ENCODE measurements at regions not wholly inside any gene's neighbourhood (a gene's known extent, or its start where the extent isn't known, plus 50 kb on each side); places are given as distances from the start of the nearest gene placed in this dataset.
"Not testable (repeated sequence)": the region's sequence is repeated elsewhere in the genome, so short reads cannot be mapped to it uniquely, and the experiment has no call there.

- no peak overlapping the region for H2AFZ ChIP-seq
- no peaks in the 10 kb centered on the region for H3K79me2 ChIP-seq
- TF ChIP-seq EZH2phosphoT487 (IDR thresholded peaks at IDR 0.05; ENCODE audit: low read depth, severe bottlenecking, unreplicated experiment) (no peak), EZH2 (IDR thresholded peaks at IDR 0.05; ENCODE audit: borderline replicate concordance) (no peak), CTCF (IDR thresholded peaks at IDR 0.05; ENCODE audit: poor library complexity) (no peak)
- no peaks in the 10 kb centered on the region for H3K9me2 ChIP-seq (replicated peaks; ENCODE audit: insufficient read depth)
- H3K4me1 ChIP-seq (ENCODE audit: insufficient read depth) = no peaks in the 10 kb centered on the region
- H3K4me3 ChIP-seq = no peak overlapping the region
- H3K4me2 ChIP-seq = no peak overlapping the region
- WGBS (ENCODE audit: low lambda C conversion rate, missing lambda C conversion rate) = 53% methylated on average over 6 of the region's 6 CpGs
- no peaks in the 10 kb centered on the region for H3K36me3 ChIP-seq (replicated peaks; ENCODE audit: insufficient read depth, low read depth)
- no peaks in the 10 kb centered on the region for H3K9me3 ChIP-seq (ENCODE audit: low read depth)
- no peak for DNase-seq (ENCODE audit: low spot score)
- H3K27ac ChIP-seq = no peak overlapping the region
- no peaks in the 10 kb centered on the region for H4K20me1 ChIP-seq (ENCODE audit: insufficient read depth, poor library complexity, severe bottlenecking)
- no peaks in the 10 kb centered on the region for H3K27me3 ChIP-seq
Observed at GRCh38 chr2:176793792-176794191, 418.8 kb upstream of the HNRNPA3 start.

GRCh38 chr2:176794392-176794791, 418.2 kb upstream of the HNRNPA3 start:
- 92% methylated on average over 1 of the region's 1 CpG for WGBS (ENCODE audit: low lambda C conversion rate, missing lambda C conversion rate)
- Histone ChIP-seq H4K20me1 (ENCODE audit: insufficient read depth, poor library complexity, severe bottlenecking) (no peaks in the 10 kb centered on the region), H2AFZ (no peak overlapping the region), H3K79me2 (no peaks in the 10 kb centered on the region), H3K4me3 (no peak overlapping the region), H3K9me3 (ENCODE audit: low read depth) (no peaks in the 10 kb centered on the region), H3K27me3 (no peaks in the 10 kb centered on the region), H3K4me1 (ENCODE audit: insufficient read depth) (no peaks in the 10 kb centered on the region), H3K4me2 (no peak overlapping the region), H3K27ac (no peak overlapping the region), H3K9me2 (replicated peaks; ENCODE audit: insufficient read depth) (no peaks in the 10 kb centered on the region), H3K36me3 (replicated peaks; ENCODE audit: insufficient read depth, low read depth) (no peaks in the 10 kb centered on the region)
- no peak for TF ChIP-seq CTCF (IDR thresholded peaks at IDR 0.05; ENCODE audit: poor library complexity)
- no peak for DNase-seq (ENCODE audit: low spot score)

GRCh38 chr2:176795823-176796222, 416.8 kb upstream of the HNRNPA3 start:
- Histone ChIP-seq H2AFZ (no peak overlapping the region), H3K36me3 (replicated peaks; ENCODE audit: insufficient read depth, low read depth) (no peaks in the 10 kb centered on the region), H3K4me3 (no peak overlapping the region), H4K20me1 (ENCODE audit: insufficient read depth, poor library complexity, severe bottlenecking) (no peaks in the 10 kb centered on the region), H3K9me2 (replicated peaks; ENCODE audit: insufficient read depth) (no peaks in the 10 kb centered on the region), H3K9me3 (ENCODE audit: low read depth) (no peaks in the 10 kb centered on the region), H3K4me2 (no peak overlapping the region), H3K4me1 (ENCODE audit: insufficient read depth) (no peaks in the 10 kb centered on the region), H3K27ac (no peak overlapping the region), H3K27me3 (no peaks in the 10 kb centered on the region), H3K79me2 (no peaks in the 10 kb centered on the region)
- no peak for DNase-seq (ENCODE audit: low spot score)
- 87% methylated on average over 2 of the region's 2 CpGs for WGBS (ENCODE audit: low lambda C conversion rate, missing lambda C conversion rate)
- TF ChIP-seq CTCF (IDR thresholded peaks at IDR 0.05; ENCODE audit: poor library complexity) (no peak), EZH2 (IDR thresholded peaks at IDR 0.05; ENCODE audit: borderline replicate concordance) (no peak), EZH2phosphoT487 (IDR thresholded peaks at IDR 0.05; ENCODE audit: low read depth, severe bottlenecking, unreplicated experiment) (no peak)

GRCh38 chr2:176796677-176797076, 415.9 kb upstream of the HNRNPA3 start:
- H3K9me3 ChIP-seq (ENCODE audit: low read depth); DNase-seq (ENCODE audit: low spot score); H3K27ac ChIP-seq; H3K4me1 ChIP-seq (ENCODE audit: insufficient read depth); H3K9me2 ChIP-seq (replicated peaks; ENCODE audit: insufficient read depth); H3K79me2 ChIP-seq; H3K4me2 ChIP-seq; H4K20me1 ChIP-seq (ENCODE audit: insufficient read depth, poor library complexity, severe bottlenecking); H2AFZ ChIP-seq; H3K4me3 ChIP-seq; H3K36me3 ChIP-seq (replicated peaks; ENCODE audit: insufficient read depth, low read depth); H3K27me3 ChIP-seq: not testable (repeated sequence)
- 82% methylated on average over 12 of the region's 13 CpGs for WGBS (ENCODE audit: low lambda C conversion rate, missing lambda C conversion rate)
